ENCODE measurements at regions not wholly inside any gene's neighbourhood (a gene's known extent, or its start where the extent isn't known, plus 50 kb on each side); places are given as distances from the start of the nearest gene placed in this dataset.

GRCh38 chr17:77315010-77315409 lies 174.2 kb downstream of the SEC14L1 start:
- no peaks in the 10 kb centered on the region for H3K9me3 ChIP-seq
- no peaks in the 10 kb centered on the region for H3K36me3 ChIP-seq
- H3K4me3 ChIP-seq, result no peak overlapping the region
- TF ChIP-seq CTCF (IDR thresholded peaks at IDR 0.05) (no peak), POLR2AphosphoS5 (IDR thresholded peaks at IDR 0.05) (no peak), POLR2A (IDR thresholded peaks at IDR 0.05) (no peak)
- H3K27me3 ChIP-seq, result no peaks in the 10 kb centered on the region
- H3K4me1 ChIP-seq, result peaks cover 12 to 31% of the 10 kb centered on the region in 2 donors
- intact Hi-C loops (cut with DNase I; ENCODE audit: low total_unique reads), result no loop called here
- no peak for DNase-seq (ENCODE audit: low spot score in 2 of 2)
- peak overlapping the region in 1 of 2 donors; percentile 7 for H3K27ac ChIP-seq

DNA sequence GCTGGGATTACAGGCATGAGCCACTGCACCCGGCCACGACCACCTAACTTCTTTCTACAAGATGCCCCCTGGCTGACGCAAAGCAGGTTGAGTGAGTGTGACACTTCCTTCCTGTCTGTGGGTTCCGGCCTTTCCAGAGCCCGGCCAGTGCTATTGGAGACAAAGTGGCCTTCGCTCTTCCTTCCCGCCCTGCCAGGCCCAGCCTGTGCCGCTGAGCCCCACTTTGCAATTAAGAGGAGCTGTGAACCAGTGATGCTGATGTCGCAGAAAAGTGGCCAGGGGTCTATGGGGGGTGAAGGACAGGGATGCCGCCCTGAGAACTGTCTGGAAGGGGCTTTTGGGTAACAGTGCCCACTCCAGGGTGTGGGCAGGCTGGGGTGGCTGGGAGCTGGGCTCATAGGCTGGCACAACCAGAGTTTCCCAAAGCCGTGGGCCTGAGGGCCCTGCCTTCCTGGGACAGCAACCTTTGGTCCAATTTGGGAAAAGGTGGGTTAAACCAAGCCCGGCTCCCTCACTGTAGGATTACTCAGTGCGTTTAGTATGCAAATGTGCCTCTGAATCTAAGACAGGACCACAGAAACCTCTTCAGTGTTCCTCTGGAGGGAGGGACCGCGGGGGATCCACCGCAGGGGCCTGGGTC lies 174.9 kb downstream of the SEC14L1 start:
- DNase-seq (ENCODE audit: low spot score in 2 of 2), result no peak

GRCh38 chr17:77316191-77316641 lies 175.4 kb downstream of the SEC14L1 start:
- peak in 1 of 2 donors; percentile 62 for DNase-seq (ENCODE audit: low spot score in 2 of 2)
- intact Hi-C loops (cut with DNase I; ENCODE audit: low total_unique reads), result no loop called here
- Histone ChIP-seq H3K27me3 (no peaks in the 10 kb centered on the region), H3K4me3 (no peak overlapping the region), H3K27ac (peak overlapping the region; percentile 68 to 70), H3K9me3 (no peaks in the 10 kb centered on the region), H3K36me3 (no peaks in the 10 kb centered on the region), H3K4me1 (peaks cover 12 to 31% of the 10 kb centered on the region in 2 donors)
- TF ChIP-seq POLR2AphosphoS5 (IDR thresholded peaks at IDR 0.05), result no peak
- no peak for TF ChIP-seq CTCF (IDR thresholded peaks at IDR 0.05)
- TF ChIP-seq POLR2A (IDR thresholded peaks at IDR 0.05), result no peak

More for the DNA sequence above, 174.9 kb downstream of the SEC14L1 start:
- H3K36me3 ChIP-seq, result no peaks in the 10 kb centered on the region
- peak overlapping the region; percentile 68 to 70 for H3K27ac ChIP-seq
- H3K9me3 ChIP-seq, result no peaks in the 10 kb centered on the region
- no peaks in the 10 kb centered on the region for H3K27me3 ChIP-seq
- intact Hi-C loops (cut with DNase I; ENCODE audit: low total_unique reads), result no loop called here
- peaks cover 12 to 31% of the 10 kb centered on the region in 2 donors for H3K4me1 ChIP-seq
- no peak overlapping the region for H3K4me3 ChIP-seq
- TF ChIP-seq POLR2A (IDR thresholded peaks at IDR 0.05), result no peak
- no peak for TF ChIP-seq CTCF (IDR thresholded peaks at IDR 0.05)
- TF ChIP-seq POLR2AphosphoS5 (IDR thresholded peaks at IDR 0.05), result no peak

DNA sequence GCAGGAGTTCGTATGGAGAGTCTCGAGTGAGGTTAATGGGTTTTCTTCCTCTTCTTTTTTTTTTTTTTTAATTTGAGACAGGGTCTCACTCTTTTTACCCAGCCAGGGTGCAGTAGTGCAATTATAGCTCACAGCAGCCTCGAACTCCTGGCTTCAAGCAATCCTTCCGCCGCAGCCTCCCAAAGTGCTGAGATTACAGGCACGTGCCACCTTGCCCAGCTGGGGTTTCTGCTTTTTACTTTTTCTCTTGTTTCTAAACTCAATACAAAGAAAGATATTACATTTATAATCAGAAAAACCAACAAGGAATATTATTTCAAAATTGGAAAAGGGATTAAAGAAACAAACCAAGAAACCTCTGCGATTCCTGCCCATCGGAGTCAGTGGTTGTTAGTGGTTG lies 175.9 kb downstream of the SEC14L1 start:
- DNase-seq (ENCODE audit: low spot score in 2 of 2), result no peak
- no peak for TF ChIP-seq POLR2AphosphoS5 (IDR thresholded peaks at IDR 0.05)
- no peak for TF ChIP-seq POLR2A (IDR thresholded peaks at IDR 0.05)
- TF ChIP-seq CTCF (IDR thresholded peaks at IDR 0.05), result no peak
- H3K4me1 ChIP-seq, result peaks cover 14 to 32% of the 10 kb centered on the region in 2 donors
- intact Hi-C loops (cut with DNase I; ENCODE audit: low total_unique reads), result no loop called here
- no peaks in the 10 kb centered on the region for H3K36me3 ChIP-seq
- no peaks in the 10 kb centered on the region for H3K27me3 ChIP-seq
- no peak overlapping the region for H3K4me3 ChIP-seq
- H3K9me3 ChIP-seq, result no peaks in the 10 kb centered on the region
- H3K27ac ChIP-seq, result peak overlapping the region; percentile 68 to 70

- H3K27ac ChIP-seq, result no peak overlapping the region
Observed at GRCh38 chr17:77317091-77317750, 176.5 kb downstream of the SEC14L1 start.

More at GRCh38 chr17:77317091-77317750, 176.5 kb downstream of the SEC14L1 start:
- Histone ChIP-seq H3K9me3 (no peaks in the 10 kb centered on the region), H3K36me3 (no peaks in the 10 kb centered on the region), H3K27me3 (no peaks in the 10 kb centered on the region), H3K4me1 (peaks cover 20 to 38% of the 10 kb centered on the region in 2 donors), H3K4me3 (no peak overlapping the region)
- no peak for DNase-seq (ENCODE audit: low spot score in 2 of 2)
- intact Hi-C loops (cut with DNase I; ENCODE audit: low total_unique reads), result no loop called here
- no peak for TF ChIP-seq POLR2AphosphoS5 (IDR thresholded peaks at IDR 0.05)
- no peak for TF ChIP-seq CTCF (IDR thresholded peaks at IDR 0.05)

Measured in breast epithelium (tissue), 4 donors.